Body of pancreas (tissue), 4 donors: ENCODE measurements at regions not wholly inside any gene's neighbourhood (a gene's known extent, or its start where the extent isn't known, plus 50 kb on each side); places are given as distances from the start of the nearest gene placed in this dataset.

Experiments used
- POLR2A ChIP-seq, 3 donors: fragments of 450-650 bp; IDR thresholded peaks; one replicate each; pipeline ENCODE4 v1.6.1; 2016; ENCODE audit warnings: antibody characterized with exemption in 3 of 3, mild to moderate bottlenecking in 2 of 3
- TF ChIP-seq, protein P1 (sequence below), 7 experiments: fragments of 450-650 bp in 4 of 7; fragments of 200-600 bp in 3 of 7; sonication (generic) in 3 of 7; IDR thresholded peaks; one replicate each; pipeline ENCODE4 v1.5.1; 2016 to 2019; ENCODE audit warnings: antibody characterized with exemption in 7 of 7

DNA sequence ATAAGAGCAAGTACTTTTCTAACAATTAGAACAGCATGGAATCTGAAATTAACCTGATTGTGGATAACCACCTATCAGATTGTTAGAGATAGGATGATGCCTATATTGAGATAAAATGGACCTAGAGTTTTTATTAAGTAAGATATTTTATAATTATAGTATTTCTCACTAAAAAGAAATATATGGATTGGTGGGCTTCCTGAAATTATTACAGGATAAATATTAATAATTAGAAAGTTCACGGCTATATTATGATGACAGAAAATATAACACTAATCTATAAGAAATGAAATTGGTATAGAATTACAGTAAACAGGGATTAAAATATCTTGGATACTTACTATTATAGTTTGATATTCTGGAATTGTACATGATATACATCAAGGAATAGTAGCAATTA lies 378.0 kb upstream of the SPRY2 start:
- TF ChIP-seq, protein P1, sequence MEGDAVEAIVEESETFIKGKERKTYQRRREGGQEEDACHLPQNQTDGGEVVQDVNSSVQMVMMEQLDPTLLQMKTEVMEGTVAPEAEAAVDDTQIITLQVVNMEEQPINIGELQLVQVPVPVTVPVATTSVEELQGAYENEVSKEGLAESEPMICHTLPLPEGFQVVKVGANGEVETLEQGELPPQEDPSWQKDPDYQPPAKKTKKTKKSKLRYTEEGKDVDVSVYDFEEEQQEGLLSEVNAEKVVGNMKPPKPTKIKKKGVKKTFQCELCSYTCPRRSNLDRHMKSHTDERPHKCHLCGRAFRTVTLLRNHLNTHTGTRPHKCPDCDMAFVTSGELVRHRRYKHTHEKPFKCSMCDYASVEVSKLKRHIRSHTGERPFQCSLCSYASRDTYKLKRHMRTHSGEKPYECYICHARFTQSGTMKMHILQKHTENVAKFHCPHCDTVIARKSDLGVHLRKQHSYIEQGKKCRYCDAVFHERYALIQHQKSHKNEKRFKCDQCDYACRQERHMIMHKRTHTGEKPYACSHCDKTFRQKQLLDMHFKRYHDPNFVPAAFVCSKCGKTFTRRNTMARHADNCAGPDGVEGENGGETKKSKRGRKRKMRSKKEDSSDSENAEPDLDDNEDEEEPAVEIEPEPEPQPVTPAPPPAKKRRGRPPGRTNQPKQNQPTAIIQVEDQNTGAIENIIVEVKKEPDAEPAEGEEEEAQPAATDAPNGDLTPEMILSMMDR (IDR thresholded peaks at IDR 0.05): no peak
- TF ChIP-seq POLR2A (IDR thresholded peaks at IDR 0.05): no peak
